HG02970 (cell line): ENCODE measurements at regions not wholly inside any gene's neighbourhood (a gene's known extent, or its start where the extent isn't known, plus 50 kb on each side); places are given as distances from the start of the nearest gene placed in this dataset.
"Not testable (repeated sequence)": the region's sequence is repeated elsewhere in the genome, so short reads cannot be mapped to it uniquely, and the experiment has no call there.

Experiments
- ATAC-seq: cut with Tn5 transposase; IDR thresholded peaks from one replicate; pipeline ENCODE4 v1.9.1; 2021; ENCODE audit warnings: mild to moderate bottlenecking, moderate library complexity, moderate number of reproducible peaks; ENCODE audit not compliant: unreplicated experiment, low FRiP score

GRCh38 chr3:88000853-88001252, 58.0 kb downstream of the CGGBP1 start:
- ATAC-seq, result no peak

GRCh38 chr3:87997966-87998365, 60.8 kb downstream of the CGGBP1 start:
- no peak for ATAC-seq

- peak; percentile 79 for ATAC-seq
These were observed 61.5 kb downstream of the CGGBP1 start for GRCh38 chr3:87997298-87997697.

- peak; percentile 8 for ATAC-seq
These were observed 61.9 kb downstream of the CGGBP1 start for GRCh38 chr3:87996882-87997281.

- no peak for ATAC-seq
These were observed 65.2 kb downstream of the CGGBP1 start for GRCh38 chr3:87993566-87993965.

GRCh38 chr3:87987952-87988351, 70.9 kb downstream of the CGGBP1 start:
- ATAC-seq, result no peak

- no peak for ATAC-seq
These were observed 76.4 kb downstream of the CGGBP1 start for GRCh38 chr3:87982421-87982820.

GRCh38 chr3:87979527-87979926, 79.3 kb downstream of the CGGBP1 start:
- ATAC-seq, result no peak

- ATAC-seq, result no peak
These were observed 81.0 kb downstream of the CGGBP1 start for GRCh38 chr3:87977765-87978164.

GRCh38 chr3:87975716-87976115, 83.1 kb downstream of the CGGBP1 start:
- no peak for ATAC-seq

- ATAC-seq, result no peak
These were observed 84.9 kb downstream of the CGGBP1 start for GRCh38 chr3:87973906-87974305.

- ATAC-seq, result no peak
These were observed 89.2 kb downstream of the CGGBP1 start for GRCh38 chr3:87969620-87970019.

GRCh38 chr3:87968668-87969067, 90.1 kb downstream of the CGGBP1 start:
- no peak for ATAC-seq

- ATAC-seq, result no peak
These were observed 100.5 kb downstream of the CGGBP1 start for GRCh38 chr3:87958289-87958688.

- ATAC-seq, result no peak
These were observed 101.2 kb downstream of the CGGBP1 start for GRCh38 chr3:87957575-87957974.

- ATAC-seq, result no peak
These were observed 109.0 kb downstream of the CGGBP1 start for GRCh38 chr3:87949879-87950208.

GRCh38 chr3:87949189-87949878, 109.5 kb downstream of the CGGBP1 start:
- ATAC-seq, result peak; percentile 90

- not testable (repeated sequence) for ATAC-seq
These were observed 112.8 kb downstream of the CGGBP1 start for GRCh38 chr3:87946007-87946406.

- not testable (repeated sequence) for ATAC-seq
These were observed 116.5 kb downstream of the CGGBP1 start for GRCh38 chr3:87942256-87942655.

GRCh38 chr3:87924485-87924884, 134.3 kb downstream of the CGGBP1 start:
- ATAC-seq, result no peak

GRCh38 chr3:87920549-87920948, 138.3 kb downstream of the CGGBP1 start:
- ATAC-seq, result no peak

- ATAC-seq, result no peak
These were observed 157.7 kb downstream of the CGGBP1 start for GRCh38 chr3:87901141-87901540.

GRCh38 chr3:87900061-87900460, 158.7 kb downstream of the CGGBP1 start:
- no peak for ATAC-seq
